GM19023 (cell line): ENCODE measurements at regions not wholly inside any gene's neighbourhood (a gene's known extent, or its start where the extent isn't known, plus 50 kb on each side); places are given as distances from the start of the nearest gene placed in this dataset.

ENCODE experiments used
- ATAC-seq: cut with Tn5 transposase; IDR thresholded peaks from one replicate; pipeline ENCODE4 v1.9.1; 2021; ENCODE audit warnings: mild to moderate bottlenecking, moderate library complexity; ENCODE audit not compliant: unreplicated experiment

DNA sequence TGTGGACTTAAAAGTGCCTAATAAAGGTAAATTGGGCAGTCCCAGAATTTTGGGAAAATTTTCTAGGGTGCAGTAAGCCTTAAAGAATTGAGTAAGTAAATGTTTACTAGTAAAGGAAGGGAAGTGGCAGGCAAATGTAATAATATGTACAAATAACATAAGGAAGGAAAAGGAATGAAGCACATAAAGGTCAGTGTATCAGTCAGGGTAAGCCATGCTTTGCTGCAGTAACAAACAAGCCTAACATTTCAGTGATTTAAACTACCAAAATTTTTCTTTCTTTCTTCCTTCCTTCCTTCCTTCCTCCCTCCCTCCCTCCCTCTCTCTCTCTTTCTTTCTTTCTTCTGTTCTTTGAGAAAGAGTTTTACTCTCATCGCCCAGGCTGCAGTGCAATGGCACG, 117.5 kb downstream of the HAO1 start:
- ATAC-seq, result no peak

GRCh38 chr20:7828437-7828836, 111.8 kb downstream of the HAO1 start:
- ATAC-seq, result no peak

DNA sequence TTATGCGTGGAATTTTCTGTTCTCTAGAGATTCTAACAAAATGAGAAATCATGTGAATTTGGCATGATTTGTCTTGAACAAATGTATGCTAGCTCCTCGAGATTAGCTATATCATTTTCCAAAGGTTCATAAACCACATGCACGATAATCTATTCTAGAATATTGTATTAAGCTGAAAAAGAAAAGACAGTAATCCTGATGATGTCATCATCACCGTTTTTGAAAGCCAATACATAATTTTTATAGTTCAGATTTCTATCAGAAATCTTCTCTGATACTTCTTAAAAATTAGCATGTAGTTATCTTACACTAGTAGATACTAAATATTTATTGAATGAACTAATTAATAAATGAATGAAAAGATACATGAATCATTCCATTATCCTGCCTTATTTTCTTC, 111.2 kb downstream of the HAO1 start:
- ATAC-seq, result no peak

- ATAC-seq, result no peak
Observed at GRCh38 chr20:7829776-7830175, 110.5 kb downstream of the HAO1 start.
